ENCODE measurements at regions not wholly inside any gene's neighbourhood (a gene's known extent, or its start where the extent isn't known, plus 50 kb on each side); places are given as distances from the start of the nearest gene placed in this dataset.
"Not testable (repeated sequence)": the region's sequence is repeated elsewhere in the genome, so short reads cannot be mapped to it uniquely, and the experiment has no call there.

GRCh38 chr4:64216741-64217140 is 192.5 kb downstream of the TECRL start:
- DNase-seq (ENCODE audit: low read depth): no peak

- DNase-seq (ENCODE audit: low read depth): no peak
Measured at GRCh38 chr4:64205376-64205775, 203.9 kb downstream of the TECRL start.

GRCh38 chr4:64200001-64200555 is 209.2 kb downstream of the TECRL start:
- DNase-seq (ENCODE audit: low read depth): no peak

DNA sequence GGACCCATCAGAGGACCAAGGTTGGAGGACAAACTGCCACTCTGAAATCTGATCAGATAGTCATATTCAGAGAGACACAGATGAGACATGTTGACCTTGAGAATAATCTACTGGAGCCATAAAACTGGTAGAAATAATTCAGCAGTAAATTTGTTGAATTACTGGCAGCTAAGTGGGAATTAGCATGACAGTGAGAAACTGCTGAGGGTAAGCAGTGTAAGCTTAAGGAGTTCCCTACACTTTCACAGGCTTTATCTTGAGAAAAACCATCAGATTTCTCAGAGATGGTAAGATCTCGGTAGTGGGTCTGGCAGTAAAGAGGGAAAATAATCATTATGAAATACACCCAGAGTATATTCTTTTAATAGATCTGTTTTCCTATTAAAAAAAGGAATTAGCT is 213.7 kb downstream of the TECRL start:
- DNase-seq (ENCODE audit: low read depth): no peak

- DNase-seq (ENCODE audit: low read depth): no peak
Measured at GRCh38 chr4:64192731-64193412, 216.4 kb downstream of the TECRL start.

- DNase-seq (ENCODE audit: low read depth): no peak
Measured at GRCh38 chr4:64174247-64174882, 234.9 kb downstream of the TECRL start.

DNA sequence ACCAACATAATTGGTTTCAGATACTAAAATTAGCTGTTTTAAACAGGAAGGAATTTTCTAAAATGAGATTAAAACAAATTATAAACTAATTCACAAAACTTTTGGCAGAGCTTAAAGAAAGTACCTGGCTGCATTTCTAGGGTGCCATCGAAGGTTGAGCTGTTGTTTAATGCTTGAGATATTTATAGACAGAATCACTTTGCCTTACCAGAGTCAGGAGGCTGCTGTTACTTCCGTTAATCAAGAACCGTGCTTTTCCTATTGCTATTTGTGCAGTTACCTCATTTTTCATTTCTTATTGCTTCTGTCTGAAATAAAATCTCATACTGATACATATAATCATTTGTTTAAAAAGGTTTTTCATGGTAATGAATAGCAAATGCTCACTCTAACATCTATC is 242.9 kb downstream of the TECRL start:
- no peak for DNase-seq (ENCODE audit: low read depth)

DNA sequence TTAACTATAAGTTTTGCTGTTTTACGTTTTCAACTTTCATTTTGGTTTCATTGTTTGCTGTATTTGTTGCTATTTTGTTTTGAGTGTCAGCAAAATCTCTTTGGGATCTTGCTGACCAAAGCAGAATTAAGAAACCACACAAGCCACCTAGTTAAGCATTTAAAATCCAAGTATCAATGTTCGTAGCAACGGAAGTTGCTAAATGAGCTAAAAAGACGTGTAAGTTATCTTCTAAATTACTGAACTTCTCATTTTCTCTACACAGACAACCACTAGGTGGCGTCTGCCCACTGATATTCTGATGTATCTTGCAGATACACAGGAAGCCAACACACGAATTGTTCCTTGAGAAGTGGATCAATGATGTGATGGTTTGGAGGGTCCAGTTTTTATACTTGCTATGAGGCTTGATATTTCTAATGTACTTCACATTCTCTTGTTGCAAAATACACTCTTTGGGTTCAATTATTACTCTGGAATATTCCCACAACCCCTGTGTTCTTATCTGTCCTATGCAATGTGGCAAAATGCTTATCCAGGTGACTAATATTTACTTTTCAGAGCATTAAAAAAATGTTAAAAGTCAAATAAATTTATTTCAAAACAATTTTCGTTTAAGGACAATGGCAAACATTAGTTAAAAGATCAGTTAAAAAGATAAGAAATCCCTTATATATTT is 250.5 kb downstream of the TECRL start:
- DNase-seq (ENCODE audit: low read depth): peak; percentile 49

DNA sequence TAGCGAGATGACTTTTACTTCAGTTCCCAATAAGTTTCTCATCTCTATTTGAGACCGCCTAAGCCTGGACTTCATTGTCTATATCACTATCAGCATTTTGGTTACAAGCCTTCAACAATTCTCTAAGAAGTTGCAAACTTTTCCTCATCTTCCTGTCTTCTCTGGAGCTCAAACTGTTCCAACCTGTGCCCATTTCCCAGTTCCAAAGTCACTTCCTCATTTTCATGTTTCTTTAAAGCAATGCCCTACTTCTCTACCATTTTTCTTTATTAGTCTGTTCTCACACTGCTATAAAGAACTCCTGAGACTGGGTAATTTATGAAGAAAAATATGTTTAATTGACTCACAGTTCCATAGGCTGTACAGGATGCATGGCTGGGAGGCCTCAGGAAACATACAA is 251.9 kb downstream of the TECRL start:
- DNase-seq (ENCODE audit: low read depth): no peak

DNA sequence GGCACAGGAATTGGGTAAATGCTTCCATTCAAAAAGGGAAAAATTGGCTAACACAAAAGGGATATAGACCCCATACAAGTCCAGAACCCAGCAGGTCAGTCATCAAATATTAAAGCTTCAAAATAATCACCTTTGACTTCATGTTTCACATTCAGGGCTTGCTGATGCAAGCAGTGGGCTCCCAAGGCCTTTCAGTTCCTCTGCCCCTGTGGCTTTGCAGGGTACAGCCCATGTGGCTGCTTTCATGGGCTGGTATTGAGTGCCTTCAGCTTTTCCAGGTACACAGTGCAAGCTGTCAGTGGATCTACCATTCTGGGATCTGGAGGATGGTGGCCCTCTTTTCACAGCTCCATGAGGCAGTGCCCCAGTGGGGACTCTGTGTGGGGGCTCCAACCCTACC is 253.0 kb downstream of the TECRL start:
- DNase-seq (ENCODE audit: low read depth): no peak

DNA sequence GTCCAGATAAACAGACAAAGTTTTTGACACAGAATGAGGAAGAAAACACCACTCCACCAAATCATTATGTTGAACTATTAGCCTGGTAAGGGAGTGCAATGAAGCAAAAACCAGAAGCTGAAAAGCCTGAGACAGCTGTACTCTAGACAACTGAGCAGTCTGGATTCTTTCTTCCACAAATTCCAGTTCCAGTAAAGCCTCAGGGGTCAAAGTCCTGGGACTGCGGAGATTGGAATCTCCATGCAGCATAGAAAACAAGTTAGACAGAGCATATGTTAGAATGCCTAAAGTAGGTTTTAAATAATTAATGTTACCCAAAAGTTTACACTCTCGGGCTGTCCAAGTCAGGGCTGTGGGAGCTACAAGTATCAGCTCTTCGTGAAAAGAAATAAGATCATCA is 263.2 kb downstream of the TECRL start:
- DNase-seq (ENCODE audit: low read depth): no peak

DNA sequence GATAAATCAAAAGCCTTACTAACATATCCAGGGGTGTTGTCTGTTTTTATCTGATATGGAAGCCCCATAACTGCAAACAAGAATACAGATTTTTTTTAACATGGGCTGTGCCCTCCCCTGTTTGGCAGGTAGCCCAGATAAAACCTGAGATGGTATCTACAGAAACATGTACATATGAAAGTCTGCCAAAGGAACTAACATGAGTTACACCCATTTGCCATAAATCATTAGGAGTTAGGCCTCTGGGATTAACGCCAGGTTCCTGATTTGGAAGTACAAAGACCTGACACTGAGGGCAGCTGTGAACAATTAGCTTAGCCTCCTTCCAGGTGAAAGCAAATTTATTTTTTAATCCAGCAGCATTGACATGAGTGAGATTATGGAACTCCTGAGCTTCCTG is 264.3 kb downstream of the TECRL start:
- DNase-seq (ENCODE audit: low read depth): no peak

GRCh38 chr4:64130907-64131306 is 278.3 kb downstream of the TECRL start:
- no peak for DNase-seq (ENCODE audit: low read depth)

GRCh38 chr4:64125354-64125753 is 283.9 kb downstream of the TECRL start:
- no peak for DNase-seq (ENCODE audit: low read depth)

GRCh38 chr4:64121803-64122202 is 287.4 kb downstream of the TECRL start:
- DNase-seq (ENCODE audit: low read depth): no peak

DNA sequence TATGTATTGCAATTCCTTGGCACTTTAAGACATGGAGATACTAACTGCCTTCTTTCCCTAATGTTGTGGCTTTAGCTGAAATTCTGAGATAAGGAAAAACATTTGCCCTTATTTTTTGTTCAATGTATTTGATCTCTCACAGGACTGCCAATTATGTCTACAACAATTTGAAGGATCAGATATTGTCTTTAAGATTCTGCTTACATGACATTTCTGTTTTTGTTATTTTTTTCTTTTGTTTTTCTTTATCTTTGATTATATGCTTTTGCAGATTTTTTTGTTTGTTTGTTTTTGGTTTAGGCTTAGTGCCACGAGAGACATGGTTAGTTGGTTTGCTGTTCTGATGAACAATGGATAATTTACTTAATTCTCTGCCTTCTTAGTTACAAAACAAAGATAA is 303.3 kb downstream of the TECRL start:
- DNase-seq (ENCODE audit: low read depth): no peak

- DNase-seq (ENCODE audit: low read depth): no peak
Measured at GRCh38 chr4:64095398-64095797, 313.9 kb downstream of the TECRL start.

GRCh38 chr4:64079316-64079715 is 329.9 kb downstream of the TECRL start:
- DNase-seq (ENCODE audit: low read depth): peak; percentile 29

DNA sequence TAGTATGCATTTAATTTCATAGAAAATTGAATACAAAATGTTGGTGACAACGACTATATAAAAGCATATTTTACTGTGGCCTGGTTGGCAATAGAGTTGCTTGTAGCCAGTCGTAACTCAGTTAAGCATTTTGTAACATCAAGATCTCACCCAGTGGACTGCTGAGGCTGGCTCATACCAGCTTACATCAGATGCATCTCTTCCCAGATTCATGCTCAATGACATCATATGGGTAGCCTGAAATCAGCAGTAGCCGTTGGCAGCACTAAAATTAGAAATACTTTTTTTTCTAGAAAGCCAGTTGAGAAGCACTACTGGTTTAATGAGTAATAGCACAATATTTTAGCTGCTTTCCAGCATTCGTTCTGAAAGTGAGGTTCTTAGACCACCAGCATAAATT is 341.2 kb downstream of the TECRL start:
- peak; percentile 63 for DNase-seq (ENCODE audit: low read depth)

DNA sequence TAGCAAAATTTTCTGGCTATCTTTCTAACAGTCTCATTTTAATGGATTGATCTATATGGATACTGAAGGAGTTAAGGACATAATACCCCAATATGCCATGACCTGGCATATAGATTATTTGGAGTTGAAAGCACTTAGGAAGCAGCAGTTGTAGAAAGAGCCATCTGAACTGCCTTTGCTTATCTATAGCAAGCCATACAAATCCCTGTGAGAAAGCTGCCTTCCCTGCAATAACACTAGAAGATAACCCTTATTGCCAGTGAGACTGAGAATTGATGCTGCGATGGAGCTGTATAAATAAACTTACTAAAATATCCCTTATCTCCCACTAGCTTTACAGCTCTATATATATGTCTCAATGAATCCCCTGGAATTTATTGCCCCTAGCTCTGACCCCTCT is 346.3 kb downstream of the TECRL start:
- DNase-seq (ENCODE audit: low read depth): no peak

DNA sequence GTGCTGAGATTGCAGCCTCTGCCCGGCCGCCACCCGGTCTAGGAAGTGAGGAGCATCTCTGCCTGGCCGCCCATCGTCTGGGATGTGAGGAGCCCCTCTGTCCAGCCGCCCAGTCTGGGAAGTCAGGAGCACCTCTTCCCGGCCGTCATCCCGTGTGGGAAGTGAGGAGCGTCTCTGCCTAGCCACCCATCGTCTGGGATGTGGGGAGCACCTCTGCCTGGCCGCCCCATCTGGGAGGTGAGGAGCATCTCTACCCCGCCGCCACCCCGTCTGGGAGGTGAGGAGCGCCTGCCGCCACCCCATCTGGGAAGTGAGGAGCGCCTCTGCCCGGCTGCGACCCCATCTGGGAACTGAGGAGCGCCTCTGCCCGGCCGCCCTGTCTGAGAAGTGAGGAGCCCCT is 372.2 kb downstream of the TECRL start:
- DNase-seq (ENCODE audit: low read depth): not testable (repeated sequence)

DNA sequence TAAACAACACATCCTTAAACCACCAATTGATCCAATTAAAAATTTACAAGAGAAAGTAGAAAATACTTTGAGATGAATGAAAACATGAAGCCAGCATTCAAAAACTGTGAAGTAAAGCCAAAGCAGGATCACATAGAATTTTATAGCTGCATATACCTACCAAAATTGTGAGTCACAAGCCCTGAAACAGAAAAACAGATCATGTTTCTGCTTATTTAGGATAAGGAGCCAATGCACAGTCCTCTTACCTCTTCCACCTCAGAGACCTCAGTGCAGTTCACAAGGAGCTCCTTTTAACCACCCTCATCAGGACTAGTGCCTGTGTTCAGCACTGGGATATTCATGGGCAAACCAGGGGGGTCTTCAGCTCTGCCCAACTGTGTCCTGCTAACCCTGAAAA is 386.7 kb downstream of the TECRL start:
- DNase-seq (ENCODE audit: low read depth): no peak

DNA sequence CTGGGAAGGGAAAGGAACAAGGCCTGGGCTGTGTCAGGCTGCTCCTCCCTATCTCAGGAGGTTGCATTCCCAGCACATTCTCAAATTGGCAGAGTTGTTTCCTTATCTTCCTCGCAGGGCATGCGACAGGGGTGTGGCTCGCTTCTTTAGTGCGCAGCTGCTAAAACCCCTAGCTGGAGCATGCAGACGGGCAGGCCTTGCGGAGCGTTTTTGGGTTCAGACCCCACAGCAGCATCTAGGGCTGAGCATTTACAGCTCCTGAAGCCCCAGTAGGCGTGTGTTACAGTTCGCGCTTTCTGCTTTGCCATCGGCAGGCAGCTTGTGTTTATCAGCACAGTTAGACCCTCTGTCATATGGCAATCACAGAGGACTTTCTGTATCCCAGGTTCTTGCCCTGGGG is 392.4 kb downstream of the TECRL start:
- no peak for DNase-seq (ENCODE audit: low read depth)
